Ectodermal cell (in vitro differentiated cells): ENCODE measurements at regions not wholly inside any gene's neighbourhood (a gene's known extent, or its start where the extent isn't known, plus 50 kb on each side); places are given as distances from the start of the nearest gene placed in this dataset.

Experiments used
- H3K27ac ChIP-seq: 2 replicates; pipeline ENCODE4 v1.7.0; 2013; ENCODE audit warnings: mild to moderate bottlenecking, low read depth, low read length; ENCODE audit not compliant: insufficient read depth, poor library complexity, severe bottlenecking
- H3K27me3 ChIP-seq: 2 replicates; pipeline ENCODE4 v1.7.0; 2013; ENCODE audit warnings: mild to moderate bottlenecking, low read length; ENCODE audit not compliant: insufficient read depth, control insufficient read depth, poor library complexity, severe bottlenecking
- H3K36me3 ChIP-seq: one replicate; pipeline ENCODE4 v1.7.0; 2013; ENCODE audit warnings: low read length; ENCODE audit not compliant: control insufficient read depth, insufficient read depth
- H3K4me1 ChIP-seq: one replicate; pipeline ENCODE4 v1.7.0; 2013; ENCODE audit warnings: low read length; ENCODE audit not compliant: control insufficient read depth, insufficient read depth
- H3K4me3 ChIP-seq: 2 replicates; pipeline ENCODE4 v1.7.0; 2013; ENCODE audit warnings: low read depth, low read length, control low read depth; ENCODE audit not compliant: insufficient read depth
- H3K9me3 ChIP-seq: 2 replicates; pipeline ENCODE4 v1.7.0; 2013; ENCODE audit warnings: mild to moderate bottlenecking, low read length, moderate library complexity; ENCODE audit not compliant: control insufficient read depth
- WGBS, 2 experiments: methylation state at CpG; one replicate each; pipeline ENCODE4 v1.1.7; 2013; ENCODE audit warnings: missing lambda C conversion rate in 2 of 2; 5-methylcytosine and 5-hydroxymethylcytosine counted together

- WGBS, 2 experiments = 91 to 94% methylated on average over 8 of the region's 8 CpGs
- no peak overlapping the region for H3K27ac ChIP-seq
- H3K4me1 ChIP-seq = no peaks in the 10 kb centered on the region
- H3K27me3 ChIP-seq = no peaks in the 10 kb centered on the region
- no peaks in the 10 kb centered on the region for H3K9me3 ChIP-seq
- H3K4me3 ChIP-seq = no peak overlapping the region
- H3K36me3 ChIP-seq = no peaks in the 10 kb centered on the region
These were observed 365.7 kb downstream of the EDEM1 start for GRCh38 chr3:5553203-5553602.

GRCh38 chr3:5554245-5554747, 366.8 kb downstream of the EDEM1 start:
- no peaks in the 10 kb centered on the region for H3K36me3 ChIP-seq
- H3K27ac ChIP-seq = no peak overlapping the region
- no peaks in the 10 kb centered on the region for H3K27me3 ChIP-seq
- H3K4me1 ChIP-seq = no peaks in the 10 kb centered on the region
- H3K9me3 ChIP-seq = no peaks in the 10 kb centered on the region
- no peak overlapping the region for H3K4me3 ChIP-seq

- Histone ChIP-seq H3K4me1 (no peaks in the 10 kb centered on the region), H3K9me3 (no peaks in the 10 kb centered on the region), H3K4me3 (no peak overlapping the region), H3K27ac (no peak overlapping the region), H3K36me3 (no peaks in the 10 kb centered on the region), H3K27me3 (no peaks in the 10 kb centered on the region)
- WGBS, 2 experiments = 83 to 100% methylated on average over 1 of the region's 1 CpG
These were observed 372.7 kb downstream of the EDEM1 start for GRCh38 chr3:5560199-5560598.

DNA sequence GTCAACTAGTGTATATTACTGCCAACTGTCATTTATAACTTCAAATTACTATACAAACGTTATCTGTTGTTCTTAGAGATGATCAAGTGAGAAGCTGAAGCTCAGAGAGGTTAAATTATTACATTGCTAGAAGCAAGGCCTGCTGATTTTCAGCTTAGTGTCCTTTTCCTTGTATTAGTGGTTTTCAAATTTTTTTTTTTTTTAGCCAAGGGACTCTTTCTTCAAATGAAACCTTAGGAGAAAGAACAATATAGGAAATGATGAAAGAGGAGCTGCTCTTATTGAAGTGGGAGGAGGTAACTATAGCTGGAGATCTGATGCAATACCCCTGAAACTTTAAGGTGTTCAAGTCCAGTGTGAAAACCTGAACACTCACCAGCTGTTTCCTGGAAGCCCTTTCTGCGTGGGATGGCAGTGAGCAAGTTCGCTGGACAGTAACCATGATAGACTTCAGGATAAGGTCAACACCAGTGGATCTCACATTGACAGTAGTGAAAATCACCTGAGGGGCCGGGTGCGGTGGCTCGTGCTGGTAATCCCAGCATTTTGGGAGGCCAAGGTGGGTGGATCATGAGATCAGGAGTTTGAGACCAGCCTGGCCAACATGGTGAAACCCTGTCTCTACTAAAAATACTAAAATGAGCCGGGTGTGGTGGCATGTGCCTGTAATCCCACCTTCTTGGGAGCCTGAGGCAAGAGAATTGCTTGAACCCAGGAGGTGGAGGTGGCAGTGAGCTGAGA, 376.2 kb downstream of the EDEM1 start:
- no peak overlapping the region for H3K4me3 ChIP-seq
- no peaks in the 10 kb centered on the region for H3K9me3 ChIP-seq
- H3K4me1 ChIP-seq = no peaks in the 10 kb centered on the region
- H3K27ac ChIP-seq = no peak overlapping the region
- no peaks in the 10 kb centered on the region for H3K36me3 ChIP-seq
- H3K27me3 ChIP-seq = no peaks in the 10 kb centered on the region
- 92 to 94% methylated on average over 6 to 7 of the region's 7 CpGs for WGBS, 2 experiments

DNA sequence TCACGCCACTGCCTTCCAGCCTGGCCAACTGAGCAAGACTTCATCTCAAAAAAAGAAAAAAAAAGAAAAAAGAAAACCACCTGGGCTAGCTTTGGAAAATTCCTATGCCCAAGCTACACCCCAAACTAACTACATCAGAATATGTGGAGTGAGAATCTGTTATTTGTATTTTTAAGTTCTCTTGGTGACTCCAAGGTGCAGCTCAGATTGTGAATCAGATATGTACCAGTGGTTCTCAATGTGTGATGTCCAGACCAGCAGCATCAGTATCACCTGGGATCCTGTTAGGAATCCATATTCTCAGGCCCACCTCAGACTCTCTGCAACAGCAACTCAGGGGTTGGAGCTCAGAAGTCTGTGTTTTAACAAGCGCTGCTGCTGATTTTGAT, 376.8 kb downstream of the EDEM1 start:
- Histone ChIP-seq H3K36me3 (no peaks in the 10 kb centered on the region), H3K27ac (no peak overlapping the region), H3K9me3 (no peaks in the 10 kb centered on the region), H3K27me3 (no peaks in the 10 kb centered on the region), H3K4me3 (no peak overlapping the region), H3K4me1 (no peaks in the 10 kb centered on the region)
- WGBS, 2 experiments = 92 to 100% methylated on average over 2 of the region's 2 CpGs

- 80% methylated on average over 4 of the region's 4 CpGs for WGBS, 2 experiments
- H3K27ac ChIP-seq = no peak overlapping the region
- no peaks in the 10 kb centered on the region for H3K27me3 ChIP-seq
- H3K9me3 ChIP-seq = no peaks in the 10 kb centered on the region
- H3K36me3 ChIP-seq = no peaks in the 10 kb centered on the region
- no peak overlapping the region for H3K4me3 ChIP-seq
- H3K4me1 ChIP-seq = no peaks in the 10 kb centered on the region
These were observed 377.5 kb downstream of the EDEM1 start for GRCh38 chr3:5565026-5565425.

DNA sequence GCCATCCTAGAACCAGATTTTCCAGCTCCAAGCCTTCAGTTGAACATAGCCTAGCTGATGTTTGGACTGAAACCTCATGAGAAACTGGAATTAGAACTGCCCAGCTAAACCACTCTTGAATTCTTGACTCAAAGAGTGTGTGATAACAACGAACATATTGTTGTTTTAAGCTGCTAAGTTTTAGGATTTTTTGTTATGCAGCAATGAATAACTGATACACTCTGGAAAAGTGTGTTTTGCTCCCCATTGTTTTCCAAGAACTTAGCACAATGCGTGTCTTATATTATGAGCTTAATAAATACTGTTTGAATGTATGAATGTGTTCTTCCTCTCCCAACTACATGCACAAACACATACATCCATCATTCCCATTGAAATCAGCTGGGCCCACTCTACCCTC, 379.6 kb downstream of the EDEM1 start:
- Histone ChIP-seq H3K4me3 (no peak overlapping the region), H3K4me1 (no peaks in the 10 kb centered on the region), H3K27me3 (no peaks in the 10 kb centered on the region), H3K36me3 (no peaks in the 10 kb centered on the region), H3K27ac (no peak overlapping the region), H3K9me3 (no peaks in the 10 kb centered on the region)
- 90 to 93% methylated on average over 2 of the region's 2 CpGs for WGBS, 2 experiments

DNA sequence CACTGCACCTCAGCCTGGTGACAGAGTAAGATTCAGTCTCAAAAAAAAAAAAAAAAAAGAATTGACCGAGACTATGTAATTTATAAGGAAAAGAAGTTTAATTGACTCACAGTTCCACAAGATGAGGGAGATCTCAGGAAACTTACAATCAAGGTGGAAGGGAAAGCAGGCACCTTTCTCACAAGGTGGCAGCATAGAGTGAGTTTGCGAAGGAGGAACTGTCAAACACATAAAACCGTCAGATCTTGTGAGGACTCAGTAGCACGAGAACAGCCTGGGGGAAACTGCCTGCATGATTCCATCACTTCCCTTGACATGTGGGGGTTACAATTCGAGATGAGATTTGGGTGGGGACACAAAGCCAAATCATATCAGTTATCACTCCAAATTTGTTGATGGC, 380.9 kb downstream of the EDEM1 start:
- WGBS, 2 experiments = 39 to 44% methylated on average over 5 of the region's 5 CpGs
- H3K4me3 ChIP-seq = no peak overlapping the region
- H3K4me1 ChIP-seq = no peaks in the 10 kb centered on the region
- no peaks in the 10 kb centered on the region for H3K36me3 ChIP-seq
- H3K9me3 ChIP-seq = no peaks in the 10 kb centered on the region
- no peaks in the 10 kb centered on the region for H3K27me3 ChIP-seq
- H3K27ac ChIP-seq = no peak overlapping the region

DNA sequence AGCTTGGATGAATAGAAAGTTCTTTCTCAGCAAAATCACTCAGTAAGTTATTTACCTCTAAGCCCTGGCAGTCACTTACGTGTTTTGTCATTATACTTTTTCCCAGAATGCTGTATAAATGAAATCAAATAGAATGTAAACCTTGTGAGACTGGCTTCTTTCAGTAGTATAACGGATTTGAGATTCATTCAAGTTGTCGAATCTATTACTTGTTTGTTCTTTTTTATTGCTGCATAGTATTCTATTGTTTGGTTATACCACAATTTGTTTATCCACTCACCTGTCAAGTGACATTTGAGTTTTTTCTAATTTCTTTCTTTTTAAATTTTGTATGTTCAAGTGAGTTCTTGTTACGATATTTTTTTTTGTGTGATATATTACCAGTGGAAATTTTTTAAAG, 381.6 kb downstream of the EDEM1 start:
- no peaks in the 10 kb centered on the region for H3K9me3 ChIP-seq
- H3K4me1 ChIP-seq = no peaks in the 10 kb centered on the region
- WGBS, 2 experiments = 90 to 100% methylated on average over 2 to 4 of the region's 4 CpGs
- H3K27ac ChIP-seq = no peak overlapping the region
- H3K4me3 ChIP-seq = no peak overlapping the region
- H3K36me3 ChIP-seq = no peaks in the 10 kb centered on the region
- H3K27me3 ChIP-seq = no peaks in the 10 kb centered on the region

DNA sequence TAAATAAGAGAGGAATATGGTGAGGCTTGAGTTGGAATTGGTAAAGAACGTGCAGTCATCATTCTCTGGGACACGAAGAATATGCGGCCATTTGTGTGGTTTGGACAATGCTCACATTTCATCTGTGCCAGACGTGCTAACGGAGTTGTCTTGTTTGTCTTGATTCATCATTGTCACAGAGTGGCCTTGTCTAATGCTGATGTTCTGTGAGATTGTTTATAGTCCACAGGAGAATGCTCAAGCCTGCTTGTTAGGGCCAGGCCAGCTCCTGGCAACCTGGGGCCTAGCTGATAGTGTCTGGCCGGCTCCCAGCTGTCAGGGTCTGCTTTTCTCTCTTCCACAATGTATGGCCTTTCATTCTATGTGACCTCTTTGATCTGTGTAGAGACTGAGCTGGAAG, 384.7 kb downstream of the EDEM1 start:
- no peaks in the 10 kb centered on the region for H3K9me3 ChIP-seq
- no peaks in the 10 kb centered on the region for H3K27me3 ChIP-seq
- no peak overlapping the region for H3K4me3 ChIP-seq
- no peaks in the 10 kb centered on the region for H3K4me1 ChIP-seq
- H3K36me3 ChIP-seq = no peaks in the 10 kb centered on the region
- WGBS, 2 experiments = 88% methylated on average over 6 of the region's 6 CpGs
- no peak overlapping the region for H3K27ac ChIP-seq
